GM06990 (cell line): ENCODE measurements at regions not wholly inside any gene's neighbourhood (a gene's known extent, or its start where the extent isn't known, plus 50 kb on each side); places are given as distances from the start of the nearest gene placed in this dataset.

Source experiments
- DNase-seq: peaks from one replicate; pipeline ENCODE4 v3.0.0-alpha.2; 2011; ENCODE audit not compliant: insufficient read length; ENCODE audit errors: extremely low read depth
- H3K27me3 ChIP-seq: replicated peaks from 2 replicates; pipeline ENCODE4 v1.6.0; 2011; ENCODE audit warnings: low read length; ENCODE audit not compliant: control insufficient read depth, insufficient read depth
- H3K36me3 ChIP-seq: 2 replicates; pipeline ENCODE4 v1.5.1; 2011; ENCODE audit warnings: low read length; ENCODE audit not compliant: control insufficient read depth, insufficient read depth
- H3K4me3 ChIP-seq: replicated peaks from 2 replicates; pipeline ENCODE4 v1.5.1; 2011; ENCODE audit warnings: low read depth, mild to moderate bottlenecking, control low read depth, low read length
- TF ChIP-seq, protein P1 (sequence below): IDR thresholded peaks from 2 replicates; pipeline ENCODE4 v1.5.1; 2011; ENCODE audit warnings: low read length, control low read depth, mild to moderate bottlenecking, inconsistent platforms; ENCODE audit not compliant: insufficient read depth, poor library complexity, severe bottlenecking

DNA sequence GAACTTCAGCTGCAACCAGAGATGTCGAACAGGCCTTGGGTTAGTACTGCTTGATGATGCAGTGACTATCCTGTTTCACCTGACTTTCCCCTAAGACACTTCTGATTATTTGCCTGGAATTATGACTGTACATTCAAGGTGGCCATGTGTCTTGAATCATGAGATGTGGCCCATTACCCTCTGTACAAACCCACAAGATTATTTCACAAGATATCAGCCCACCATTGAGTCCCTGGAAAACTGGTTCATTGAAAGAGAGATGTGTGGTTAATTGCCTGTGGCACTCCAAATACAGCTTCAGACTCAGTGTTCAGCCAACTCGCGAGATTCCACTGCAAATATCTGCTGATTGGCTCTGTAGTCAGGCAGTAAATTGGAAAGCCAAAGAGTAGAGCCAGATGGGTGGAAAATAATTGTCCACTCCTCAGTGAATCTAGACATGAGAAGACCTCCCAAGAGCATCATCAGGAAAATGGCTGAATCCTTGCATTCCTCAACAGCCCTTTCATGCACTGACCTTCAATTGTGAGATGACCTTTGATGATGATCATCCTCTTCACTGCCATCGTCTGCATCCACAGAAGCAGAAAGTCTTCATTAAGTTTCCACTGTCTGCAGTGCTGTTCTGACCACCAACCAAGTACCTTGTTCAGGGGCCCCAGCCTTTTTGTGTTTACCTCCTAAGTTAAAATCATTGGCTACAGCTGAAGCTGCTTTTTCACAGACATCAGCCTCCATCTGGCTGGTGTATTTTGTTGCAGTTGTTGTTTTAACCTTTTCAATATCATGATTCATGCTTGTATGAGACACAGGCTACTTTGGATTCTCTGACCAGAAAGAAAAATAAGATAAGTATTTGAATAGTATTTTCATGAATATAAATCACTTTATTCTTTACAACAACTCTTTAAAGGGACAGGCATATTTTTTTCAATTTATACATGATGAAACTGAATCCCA, 75.2 kb downstream of the ESM1 start:
- H3K27me3 ChIP-seq, result no peaks in the 10 kb centered on the region; the same call in 1 of the 2 replicates

DNA sequence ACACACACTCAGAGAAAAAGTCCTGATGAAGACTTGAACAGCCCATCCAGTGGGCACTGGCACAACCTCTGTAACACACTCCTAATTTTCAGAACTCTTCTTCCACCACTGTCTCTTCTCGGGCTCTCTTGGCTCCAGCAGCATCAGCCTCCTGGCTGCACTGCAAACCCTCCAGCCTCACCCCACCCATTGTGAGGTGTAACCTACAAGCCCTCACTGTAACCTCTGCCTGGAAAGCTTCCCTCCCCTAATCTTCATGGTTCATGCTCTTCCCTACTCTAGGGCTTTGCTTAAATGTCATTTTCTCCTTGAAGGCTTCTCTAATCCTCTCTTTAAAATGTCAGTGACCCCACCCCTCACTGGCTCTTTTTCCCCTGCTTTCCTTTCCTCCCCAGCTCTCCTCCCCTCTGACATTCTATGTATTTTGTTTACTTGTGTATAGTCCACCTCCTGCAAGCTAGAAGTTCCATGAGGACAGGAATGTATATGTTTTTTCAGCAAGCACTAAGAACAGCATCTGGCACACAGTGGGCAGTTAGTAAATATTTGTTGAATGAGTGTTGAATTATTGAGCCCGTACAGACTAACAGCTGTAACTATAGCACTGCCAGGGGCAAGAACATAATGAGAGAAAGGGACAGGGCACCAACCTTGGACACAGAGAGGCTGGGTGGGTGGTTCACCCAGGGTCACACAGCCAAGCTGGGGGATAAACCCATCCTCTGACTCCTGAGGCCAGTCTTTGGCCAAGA, 76.4 kb downstream of the ESM1 start:
- Histone ChIP-seq H3K27me3 (no peaks in the 10 kb centered on the region; the same call in none of the 2 replicates), H3K4me3 (no peak overlapping the region), H3K36me3 (no peaks in the 10 kb centered on the region)
- DNase-seq, result no peak
- TF ChIP-seq, protein P1, sequence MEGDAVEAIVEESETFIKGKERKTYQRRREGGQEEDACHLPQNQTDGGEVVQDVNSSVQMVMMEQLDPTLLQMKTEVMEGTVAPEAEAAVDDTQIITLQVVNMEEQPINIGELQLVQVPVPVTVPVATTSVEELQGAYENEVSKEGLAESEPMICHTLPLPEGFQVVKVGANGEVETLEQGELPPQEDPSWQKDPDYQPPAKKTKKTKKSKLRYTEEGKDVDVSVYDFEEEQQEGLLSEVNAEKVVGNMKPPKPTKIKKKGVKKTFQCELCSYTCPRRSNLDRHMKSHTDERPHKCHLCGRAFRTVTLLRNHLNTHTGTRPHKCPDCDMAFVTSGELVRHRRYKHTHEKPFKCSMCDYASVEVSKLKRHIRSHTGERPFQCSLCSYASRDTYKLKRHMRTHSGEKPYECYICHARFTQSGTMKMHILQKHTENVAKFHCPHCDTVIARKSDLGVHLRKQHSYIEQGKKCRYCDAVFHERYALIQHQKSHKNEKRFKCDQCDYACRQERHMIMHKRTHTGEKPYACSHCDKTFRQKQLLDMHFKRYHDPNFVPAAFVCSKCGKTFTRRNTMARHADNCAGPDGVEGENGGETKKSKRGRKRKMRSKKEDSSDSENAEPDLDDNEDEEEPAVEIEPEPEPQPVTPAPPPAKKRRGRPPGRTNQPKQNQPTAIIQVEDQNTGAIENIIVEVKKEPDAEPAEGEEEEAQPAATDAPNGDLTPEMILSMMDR, result no peak

More for the DNA sequence above, 75.2 kb downstream of the ESM1 start:
- Histone ChIP-seq H3K4me3 (no peak overlapping the region), H3K36me3 (no peaks in the 10 kb centered on the region)
- no peak for DNase-seq
- TF ChIP-seq, protein P1, result no peak

DNA sequence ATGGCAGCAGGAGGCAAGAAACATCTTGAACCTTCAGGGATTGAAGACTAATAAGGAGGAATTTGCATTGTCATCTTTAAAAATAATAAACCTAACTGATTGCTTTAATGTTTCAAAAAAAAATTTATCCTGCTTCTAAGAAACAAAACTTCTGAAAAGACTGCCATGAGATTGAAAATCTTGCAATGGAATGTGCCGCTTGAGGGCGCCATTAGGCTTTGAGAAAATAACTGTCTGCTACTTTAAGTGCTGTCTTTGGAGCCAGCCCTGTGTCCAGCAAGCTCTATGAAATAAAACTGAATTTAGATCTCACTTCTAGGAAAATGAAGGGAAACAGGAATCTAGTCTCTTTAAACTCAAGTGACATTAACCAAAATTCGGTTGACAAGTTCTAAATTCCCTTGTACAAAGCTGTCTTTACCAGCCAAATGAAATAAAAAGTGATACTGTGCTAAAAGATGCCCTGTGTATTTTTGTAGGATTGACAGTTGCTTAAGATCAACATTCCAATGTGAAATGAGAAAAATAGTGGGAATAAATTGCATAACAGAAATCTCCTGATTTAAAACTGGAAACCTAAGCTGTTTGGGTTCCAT, 79.4 kb downstream of the ESM1 start:
- no peak for DNase-seq
- TF ChIP-seq, protein P1, result peak; percentile 60

DNA sequence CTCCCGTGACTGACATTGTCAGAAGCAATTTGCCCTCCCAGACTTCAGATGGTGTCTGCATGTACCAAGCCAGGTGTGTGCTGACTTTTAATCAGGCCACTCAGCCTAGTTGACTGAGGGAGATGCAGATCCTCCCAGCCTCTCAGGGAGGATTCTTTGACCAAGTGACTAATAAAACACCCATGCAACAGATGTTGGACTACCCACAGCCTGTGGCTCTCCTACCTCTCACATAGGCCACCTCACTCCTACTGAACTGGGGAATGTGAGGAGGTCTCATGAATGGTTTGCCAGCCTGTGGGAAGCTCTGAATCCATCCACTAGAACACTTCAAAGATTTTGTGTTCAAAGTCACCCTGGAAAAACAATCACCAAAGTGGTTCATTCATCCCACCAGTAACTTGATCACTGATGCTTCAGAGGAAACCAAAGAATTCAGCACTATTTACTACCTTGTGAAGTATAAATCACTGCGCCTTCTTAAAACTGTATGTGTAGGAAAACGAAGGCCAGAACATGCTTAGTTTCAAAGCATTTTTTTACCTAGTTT, 80.1 kb downstream of the ESM1 start:
- TF ChIP-seq, protein P1, result no peak
- Histone ChIP-seq H3K36me3 (no peaks in the 10 kb centered on the region), H3K4me3 (no peak overlapping the region), H3K27me3 (peaks cover 2% of the 10 kb centered on the region)
- no peak for DNase-seq

More for the DNA sequence above, 79.4 kb downstream of the ESM1 start:
- Histone ChIP-seq H3K27me3 (peaks cover 2% of the 10 kb centered on the region), H3K36me3 (no peaks in the 10 kb centered on the region), H3K4me3 (no peak overlapping the region)

DNA sequence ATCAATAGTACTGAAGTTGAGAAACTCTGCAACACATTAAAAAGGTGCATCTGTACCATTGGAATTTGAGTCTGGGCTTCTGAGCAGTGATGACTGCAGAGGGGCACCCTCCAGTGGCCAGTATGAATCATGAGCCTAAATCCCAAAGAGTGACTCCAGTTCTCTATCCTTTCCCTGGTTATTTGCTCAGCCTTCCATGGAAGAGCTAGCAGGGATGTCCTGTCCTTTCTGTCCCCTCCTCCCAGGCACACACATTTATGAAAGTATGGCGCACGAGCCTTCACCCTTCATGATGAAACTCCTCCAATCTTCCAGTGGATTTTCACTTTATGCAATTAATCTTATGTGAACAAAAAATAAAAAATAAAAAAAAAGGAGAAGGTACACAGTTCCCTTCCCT, 81.0 kb downstream of the ESM1 start:
- TF ChIP-seq, protein P1, result peak; percentile 33
- no peak overlapping the region for H3K4me3 ChIP-seq
- H3K36me3 ChIP-seq, result no peaks in the 10 kb centered on the region
- DNase-seq, result no peak
- peaks cover 2% of the 10 kb centered on the region for H3K27me3 ChIP-seq
